HG03457 (cell line): ENCODE measurements at regions not wholly inside any gene's neighbourhood (a gene's known extent, or its start where the extent isn't known, plus 50 kb on each side); places are given as distances from the start of the nearest gene placed in this dataset.
"Not testable (repeated sequence)": the region's sequence is repeated elsewhere in the genome, so short reads cannot be mapped to it uniquely, and the experiment has no call there.

ENCODE experiments used
- ATAC-seq: cut with Tn5 transposase; IDR thresholded peaks from one replicate; pipeline ENCODE4 v1.9.1; 2021; ENCODE audit warnings: moderate number of reproducible peaks; ENCODE audit not compliant: unreplicated experiment

GRCh38 chr7:34331102-34331501 is 326.9 kb upstream of the NPSR1 start:
- no peak for ATAC-seq

- no peak for ATAC-seq
Measured at GRCh38 chr7:34332006-34332405, 326.0 kb upstream of the NPSR1 start.

- ATAC-seq: no peak
Measured at GRCh38 chr7:34333184-34333583, 324.8 kb upstream of the NPSR1 start.

GRCh38 chr7:34333925-34334324 is 324.1 kb upstream of the NPSR1 start:
- ATAC-seq: no peak

GRCh38 chr7:34337163-34337562 is 320.9 kb upstream of the NPSR1 start:
- no peak for ATAC-seq

GRCh38 chr7:34338961-34339526 is 319.0 kb upstream of the NPSR1 start:
- ATAC-seq: no peak

- no peak for ATAC-seq
Measured at GRCh38 chr7:34341326-34341725, 316.7 kb upstream of the NPSR1 start.

- ATAC-seq: no peak
Measured at GRCh38 chr7:34342387-34342786, 315.6 kb upstream of the NPSR1 start.

GRCh38 chr7:34343667-34344066 is 314.4 kb upstream of the NPSR1 start:
- no peak for ATAC-seq

GRCh38 chr7:34354011-34354410 is 304.0 kb upstream of the NPSR1 start:
- no peak for ATAC-seq

GRCh38 chr7:34354899-34355298 is 303.1 kb upstream of the NPSR1 start:
- ATAC-seq: no peak

GRCh38 chr7:34357068-34357467 is 300.9 kb upstream of the NPSR1 start:
- ATAC-seq: no peak

GRCh38 chr7:34357946-34358345 is 300.1 kb upstream of the NPSR1 start:
- ATAC-seq: no peak

GRCh38 chr7:34358578-34358977 is 299.4 kb upstream of the NPSR1 start:
- not testable (repeated sequence) for ATAC-seq

- no peak for ATAC-seq
Measured at GRCh38 chr7:34361663-34362250, 296.3 kb upstream of the NPSR1 start.

- ATAC-seq: no peak
Measured at GRCh38 chr7:34362621-34363020, 295.4 kb upstream of the NPSR1 start.

GRCh38 chr7:34364130-34364529 is 293.9 kb upstream of the NPSR1 start:
- no peak for ATAC-seq

- no peak for ATAC-seq
Measured at GRCh38 chr7:34365011-34365410, 293.0 kb upstream of the NPSR1 start.

GRCh38 chr7:34365611-34366010 is 292.4 kb upstream of the NPSR1 start:
- no peak for ATAC-seq

- ATAC-seq: no peak
Measured at GRCh38 chr7:34371922-34372321, 286.1 kb upstream of the NPSR1 start.

- ATAC-seq: no peak
Measured at GRCh38 chr7:34373940-34374339, 284.1 kb upstream of the NPSR1 start.

GRCh38 chr7:34382166-34382893 is 275.7 kb upstream of the NPSR1 start:
- no peak for ATAC-seq
